HUES48 (cell line): ENCODE measurements at regions not wholly inside any gene's neighbourhood (a gene's known extent, or its start where the extent isn't known, plus 50 kb on each side); places are given as distances from the start of the nearest gene placed in this dataset.

Source experiments
- H3K27ac ChIP-seq: one replicate; pipeline ENCODE4 v1.7.0; 2013; ENCODE audit warnings: low read depth, low read length, inconsistent platforms
- H3K27me3 ChIP-seq: 2 replicates; pipeline ENCODE4 v1.6.1; 2013; ENCODE audit warnings: mild to moderate bottlenecking, low read length; ENCODE audit not compliant: control insufficient read depth, insufficient read depth
- H3K36me3 ChIP-seq: 2 replicates; pipeline ENCODE4 v1.6.1; 2013; ENCODE audit warnings: low read length; ENCODE audit not compliant: control insufficient read depth, insufficient read depth
- H3K4me1 ChIP-seq: 2 replicates; pipeline ENCODE4 v1.6.1; 2013; ENCODE audit warnings: mild to moderate bottlenecking, low read length; ENCODE audit not compliant: control insufficient read depth, insufficient read depth
- H3K4me3 ChIP-seq: 2 replicates; pipeline ENCODE4 v1.5.1; 2013; ENCODE audit warnings: mild to moderate bottlenecking, low read depth, low read length
- H3K9ac ChIP-seq: 2 replicates; pipeline ENCODE4 v1.6.1; 2013; ENCODE audit warnings: mild to moderate bottlenecking, low read depth, low read length, moderate library complexity
- H3K9me3 ChIP-seq: 2 replicates; pipeline ENCODE4 v1.6.1; 2013; ENCODE audit warnings: low read length; ENCODE audit not compliant: control insufficient read depth, insufficient read depth

DNA sequence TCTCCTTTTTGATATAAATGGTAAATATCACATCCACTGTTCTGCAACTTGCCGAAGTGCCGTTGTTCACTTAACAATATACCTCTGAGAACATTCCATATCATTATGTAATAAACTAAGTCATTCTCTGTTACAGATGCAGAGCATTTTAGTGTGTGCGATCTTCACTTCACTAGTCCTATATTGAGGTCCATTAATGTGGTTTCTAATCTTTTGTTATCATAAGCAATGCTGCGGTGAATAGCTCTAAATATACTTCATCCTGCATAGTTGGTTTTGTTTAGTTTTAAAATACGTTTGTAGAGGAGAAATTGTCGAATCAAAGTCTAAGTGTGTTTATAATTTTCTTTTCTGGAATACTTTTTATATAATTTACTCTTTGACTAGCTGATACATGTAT is 280.3 kb upstream of the TRIB2 start:
- H3K9ac ChIP-seq = no peak overlapping the region
- H3K9me3 ChIP-seq = 0 out of 2 replicates have a peak, but pooled peaks cover 1% of the 10 kb centered on the region

DNA sequence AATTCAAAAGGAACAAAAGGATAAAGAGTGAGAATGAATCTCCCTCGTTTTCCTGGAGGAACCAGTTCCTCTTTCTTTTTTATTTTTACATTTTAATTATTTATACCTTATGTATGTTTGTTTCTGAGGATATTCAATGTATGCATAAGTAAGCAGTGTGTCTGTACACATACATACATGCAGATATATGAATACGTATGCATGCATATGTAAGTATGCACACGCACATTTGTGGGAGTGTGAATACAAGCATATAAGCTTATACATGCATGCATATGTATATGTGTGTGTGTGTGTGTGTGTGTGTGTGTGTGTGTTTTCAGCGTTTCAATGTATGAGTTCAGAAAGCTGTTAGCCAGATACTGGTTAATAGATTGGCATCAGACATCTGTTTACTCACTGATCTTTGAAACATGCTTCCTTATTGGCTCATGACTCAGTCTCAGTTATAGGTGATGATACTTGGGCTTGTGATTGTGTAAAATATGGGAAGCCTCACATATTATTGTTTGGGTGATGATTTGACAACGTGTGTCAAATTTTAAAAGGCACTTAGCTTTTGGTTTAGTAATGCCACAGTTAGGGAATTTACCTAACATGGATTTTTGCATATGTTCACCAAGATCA is 279.7 kb upstream of the TRIB2 start:
- Histone ChIP-seq H3K9me3 (0 out of 2 replicates have a peak, but pooled peaks cover 4% of the 10 kb centered on the region), H3K9ac (no peak overlapping the region), H3K27me3 (no peaks in the 10 kb centered on the region), H3K36me3 (no peaks in the 10 kb centered on the region), H3K4me3 (no peak overlapping the region), H3K4me1 (peaks cover 7% of the 10 kb centered on the region; the same call in 1 of the 2 replicates), H3K27ac (no peak overlapping the region)

More for the DNA sequence above, 280.3 kb upstream of the TRIB2 start:
- no peak overlapping the region for H3K4me3 ChIP-seq
- H3K27ac ChIP-seq = no peak overlapping the region
- no peaks in the 10 kb centered on the region for H3K36me3 ChIP-seq
- peaks cover 7% of the 10 kb centered on the region; the same call in 1 of the 2 replicates for H3K4me1 ChIP-seq
- H3K27me3 ChIP-seq = no peaks in the 10 kb centered on the region

DNA sequence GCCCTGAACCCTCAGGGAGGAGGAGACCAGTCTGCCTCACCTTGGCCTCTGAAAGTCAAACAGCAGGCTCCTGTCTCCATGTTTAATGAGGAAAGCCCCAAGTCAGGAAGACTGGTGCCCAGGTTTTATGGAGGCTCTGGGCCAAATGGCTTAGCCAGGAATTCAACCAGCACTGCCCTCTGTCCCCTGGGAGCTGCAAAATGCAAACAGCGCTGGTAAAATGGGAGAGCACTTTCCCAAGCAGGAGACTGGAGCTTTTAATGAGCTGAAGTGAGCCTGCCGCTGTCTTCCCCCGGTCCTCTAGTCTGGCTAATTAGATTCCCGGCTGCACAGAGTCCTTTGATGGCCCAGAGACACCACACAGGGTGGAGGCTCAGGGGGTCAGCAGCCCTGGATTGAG is 276.0 kb upstream of the TRIB2 start:
- no peak overlapping the region for H3K9ac ChIP-seq
- no peaks in the 10 kb centered on the region for H3K36me3 ChIP-seq
- H3K27ac ChIP-seq = no peak overlapping the region
- H3K27me3 ChIP-seq = no peaks in the 10 kb centered on the region
- H3K4me3 ChIP-seq = no peak overlapping the region
- 0 out of 2 replicates have a peak, but pooled peaks cover 4% of the 10 kb centered on the region for H3K9me3 ChIP-seq
- peaks cover 10% of the 10 kb centered on the region; the same call in 1 of the 2 replicates for H3K4me1 ChIP-seq

- no peak overlapping the region for H3K9ac ChIP-seq
- H3K4me1 ChIP-seq = peaks cover 10% of the 10 kb centered on the region; the same call in 1 of the 2 replicates
- no peaks in the 10 kb centered on the region for H3K36me3 ChIP-seq
- H3K27me3 ChIP-seq = no peaks in the 10 kb centered on the region
- peak overlapping the region; percentile 50 for H3K27ac ChIP-seq
- 0 out of 2 replicates have a peak, but pooled peaks cover 4% of the 10 kb centered on the region for H3K9me3 ChIP-seq
- no peak overlapping the region for H3K4me3 ChIP-seq
Observed at GRCh38 chr2:12441750-12442475, 274.8 kb upstream of the TRIB2 start.

GRCh38 chr2:12442476-12442847 is 274.3 kb upstream of the TRIB2 start:
- H3K4me3 ChIP-seq = no peak overlapping the region
- peak overlapping the region; percentile 50 for H3K27ac ChIP-seq
- H3K9ac ChIP-seq = no peak overlapping the region
- no peaks in the 10 kb centered on the region for H3K36me3 ChIP-seq
- 0 out of 2 replicates have a peak, but pooled peaks cover 4% of the 10 kb centered on the region for H3K9me3 ChIP-seq
- peaks cover 10% of the 10 kb centered on the region; the same call in 1 of the 2 replicates for H3K4me1 ChIP-seq
- no peaks in the 10 kb centered on the region for H3K27me3 ChIP-seq

GRCh38 chr2:12448846-12449505 is 267.8 kb upstream of the TRIB2 start:
- Histone ChIP-seq H3K9me3 (no peaks in the 10 kb centered on the region), H3K27ac (no peak overlapping the region), H3K36me3 (no peaks in the 10 kb centered on the region), H3K27me3 (no peaks in the 10 kb centered on the region), H3K4me1 (0 out of 2 replicates have a peak, but pooled peaks cover 5% of the 10 kb centered on the region), H3K4me3 (no peak overlapping the region), H3K9ac (no peak overlapping the region)

DNA sequence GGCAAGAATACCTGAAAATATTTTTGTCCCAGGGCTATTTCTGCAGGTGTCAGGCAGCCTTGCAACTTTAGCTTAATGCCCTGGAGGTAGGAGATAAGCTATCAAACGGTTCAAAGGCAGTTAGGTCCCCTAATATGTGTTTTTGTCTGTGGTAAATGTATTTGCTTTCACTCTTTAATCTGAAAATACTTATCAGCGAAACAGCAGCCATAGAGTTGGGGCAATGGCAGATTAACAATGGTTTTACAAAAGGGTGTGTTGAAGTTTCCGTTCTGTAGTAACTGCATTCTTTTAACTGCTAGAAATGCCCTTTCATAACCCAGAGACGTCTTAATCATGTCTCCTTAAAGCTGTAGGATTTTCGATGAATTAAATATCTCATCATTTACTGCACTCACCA is 265.0 kb upstream of the TRIB2 start:
- no peak overlapping the region for H3K9ac ChIP-seq
- peaks cover 11% of the 10 kb centered on the region for H3K4me1 ChIP-seq
- no peak overlapping the region for H3K27ac ChIP-seq
- no peaks in the 10 kb centered on the region for H3K36me3 ChIP-seq
- no peak overlapping the region for H3K4me3 ChIP-seq
- no peaks in the 10 kb centered on the region for H3K27me3 ChIP-seq
- H3K9me3 ChIP-seq = no peaks in the 10 kb centered on the region

DNA sequence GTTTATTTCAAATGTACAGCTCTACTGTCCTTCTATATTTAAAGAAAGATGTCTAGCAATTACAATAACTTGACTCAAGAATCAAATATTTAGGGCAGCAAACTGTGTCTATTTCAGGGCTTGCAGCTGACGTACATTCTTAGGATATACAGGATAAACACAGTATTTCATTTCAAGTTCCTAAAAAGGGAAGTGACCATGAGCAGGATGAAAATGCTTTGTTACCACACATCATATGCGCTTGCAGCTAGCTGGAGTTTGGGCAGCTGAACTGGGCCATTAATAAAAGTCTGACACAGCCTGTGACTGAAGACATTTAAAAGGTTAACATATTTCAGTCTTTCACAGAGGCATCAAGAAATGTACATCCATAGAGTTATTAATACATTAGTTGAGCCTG is 264.6 kb upstream of the TRIB2 start:
- H3K4me3 ChIP-seq = no peak overlapping the region
- H3K9ac ChIP-seq = no peak overlapping the region
- no peak overlapping the region for H3K27ac ChIP-seq
- H3K4me1 ChIP-seq = peaks cover 14% of the 10 kb centered on the region
- no peaks in the 10 kb centered on the region for H3K9me3 ChIP-seq
- H3K27me3 ChIP-seq = no peaks in the 10 kb centered on the region
- no peaks in the 10 kb centered on the region for H3K36me3 ChIP-seq

GRCh38 chr2:12453731-12454130 is 263.0 kb upstream of the TRIB2 start:
- no peak overlapping the region for H3K27ac ChIP-seq
- H3K36me3 ChIP-seq = no peaks in the 10 kb centered on the region
- no peak overlapping the region for H3K4me3 ChIP-seq
- peaks cover 14% of the 10 kb centered on the region for H3K4me1 ChIP-seq
- no peaks in the 10 kb centered on the region for H3K27me3 ChIP-seq
- H3K9me3 ChIP-seq = no peaks in the 10 kb centered on the region
- H3K9ac ChIP-seq = no peak overlapping the region

DNA sequence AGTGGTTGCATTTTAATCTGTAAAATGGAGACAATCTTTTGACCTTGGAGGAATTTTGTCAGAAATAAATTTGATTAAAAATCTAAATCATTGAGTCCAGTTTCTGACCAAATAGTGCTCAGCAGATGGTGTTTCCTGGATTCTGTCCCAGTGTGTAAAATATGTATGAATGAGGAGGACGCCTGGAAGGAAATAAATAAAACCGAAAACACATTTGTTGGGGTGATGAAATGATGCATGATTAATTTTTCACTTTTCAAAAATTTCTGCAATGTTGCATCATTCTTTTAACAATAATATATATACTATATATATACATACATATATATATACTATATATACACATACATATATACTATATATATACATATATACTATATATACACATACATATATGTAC is 261.1 kb upstream of the TRIB2 start:
- peaks cover 14% of the 10 kb centered on the region for H3K4me1 ChIP-seq
- H3K27me3 ChIP-seq = no peaks in the 10 kb centered on the region
- no peak overlapping the region for H3K4me3 ChIP-seq
- no peaks in the 10 kb centered on the region for H3K9me3 ChIP-seq
- H3K9ac ChIP-seq = no peak overlapping the region
- H3K27ac ChIP-seq = no peak overlapping the region
- no peaks in the 10 kb centered on the region for H3K36me3 ChIP-seq
